Hindlimb muscle (tissue), 1 donor: ENCODE measurements at regions not wholly inside any gene's neighbourhood (a gene's known extent, or its start where the extent isn't known, plus 50 kb on each side); places are given as distances from the start of the nearest gene placed in this dataset.

Source experiments
- DNase-seq: peaks from one replicate; pipeline ENCODE4 v3.0.0-alpha.2; 2013

- peak; percentile 20 for DNase-seq
Observed at GRCh38 chr2:78614726-78615125, 410.8 kb upstream of the REG3G start.

GRCh38 chr2:78615956-78616355 is 409.5 kb upstream of the REG3G start:
- no peak for DNase-seq

- DNase-seq = no peak
Observed at GRCh38 chr2:78634425-78634824, 391.1 kb upstream of the REG3G start.

GRCh38 chr2:78644854-78645253 is 380.6 kb upstream of the REG3G start:
- no peak for DNase-seq

GRCh38 chr2:78646533-78647364 is 378.8 kb upstream of the REG3G start:
- DNase-seq = no peak

- no peak for DNase-seq
Observed at GRCh38 chr2:78648558-78648957, 376.9 kb upstream of the REG3G start.

GRCh38 chr2:78654941-78655340 is 370.6 kb upstream of the REG3G start:
- no peak for DNase-seq

- no peak for DNase-seq
Observed at GRCh38 chr2:78676921-78677696, 348.4 kb upstream of the REG3G start.

- no peak for DNase-seq
Observed at GRCh38 chr2:78677774-78678173, 347.7 kb upstream of the REG3G start.

GRCh38 chr2:78681386-78681785 is 344.1 kb upstream of the REG3G start:
- no peak for DNase-seq

- DNase-seq = no peak
Observed at GRCh38 chr2:78682781-78683180, 342.7 kb upstream of the REG3G start.

GRCh38 chr2:78686625-78687153 is 338.8 kb upstream of the REG3G start:
- DNase-seq = no peak

- no peak for DNase-seq
Observed at GRCh38 chr2:78699696-78700095, 325.8 kb upstream of the REG3G start.

GRCh38 chr2:78701546-78701945 is 324.0 kb upstream of the REG3G start:
- no peak for DNase-seq

- DNase-seq = no peak
Observed at GRCh38 chr2:78707776-78708386, 317.6 kb upstream of the REG3G start.

GRCh38 chr2:78710632-78711375 is 314.7 kb upstream of the REG3G start:
- no peak for DNase-seq

- no peak for DNase-seq
Observed at GRCh38 chr2:78715293-78715692, 310.2 kb upstream of the REG3G start.

GRCh38 chr2:78718024-78718423 is 307.5 kb upstream of the REG3G start:
- no peak for DNase-seq

GRCh38 chr2:78718473-78718872 is 307.0 kb upstream of the REG3G start:
- DNase-seq = no peak

- DNase-seq = no peak
Observed at GRCh38 chr2:78721355-78722033, 304.0 kb upstream of the REG3G start.

GRCh38 chr2:78734221-78734620 is 291.3 kb upstream of the REG3G start:
- DNase-seq = no peak

- no peak for DNase-seq
Observed at GRCh38 chr2:78739282-78739681, 286.2 kb upstream of the REG3G start.
